GM12865 (cell line): ENCODE measurements at regions not wholly inside any gene's neighbourhood (a gene's known extent, or its start where the extent isn't known, plus 50 kb on each side); places are given as distances from the start of the nearest gene placed in this dataset.

Source experiments
- DNase-seq: peaks from one replicate; pipeline ENCODE4 v3.0.0; 2010; ENCODE audit warnings: low read depth
- H3K4me3 ChIP-seq: 2 replicates; pipeline ENCODE4 v1.5.1; 2011; ENCODE audit warnings: mild to moderate bottlenecking, low read depth, low read length, control low read depth
- TF ChIP-seq, protein P1 (sequence below): IDR thresholded peaks from 2 replicates; pipeline ENCODE4 v1.5.1; 2011; ENCODE audit warnings: low read length, control low read depth, low read depth, inconsistent platforms; ENCODE audit not compliant: insufficient read depth; ENCODE audit errors: missing control alignments

DNA sequence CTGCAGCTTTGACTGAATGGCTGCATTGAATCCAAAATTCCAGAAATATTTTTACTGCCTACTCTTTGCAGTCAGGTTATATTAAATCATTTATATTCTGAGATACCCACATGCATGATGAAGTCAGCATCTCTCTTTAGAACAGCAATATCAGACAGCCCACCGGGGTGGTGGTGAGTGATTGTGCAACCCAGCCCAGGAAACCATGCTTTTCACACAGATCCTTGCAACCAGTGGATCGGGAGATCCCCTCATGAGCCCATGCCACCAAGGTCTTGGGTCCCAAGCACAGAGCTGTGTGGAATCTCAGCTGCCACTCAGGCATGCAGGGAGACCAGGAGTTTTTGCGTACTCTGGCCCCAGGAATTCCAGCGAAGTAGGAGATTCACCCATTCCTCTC, 226.5 kb downstream of the DTWD2 start:
- TF ChIP-seq, protein P1, sequence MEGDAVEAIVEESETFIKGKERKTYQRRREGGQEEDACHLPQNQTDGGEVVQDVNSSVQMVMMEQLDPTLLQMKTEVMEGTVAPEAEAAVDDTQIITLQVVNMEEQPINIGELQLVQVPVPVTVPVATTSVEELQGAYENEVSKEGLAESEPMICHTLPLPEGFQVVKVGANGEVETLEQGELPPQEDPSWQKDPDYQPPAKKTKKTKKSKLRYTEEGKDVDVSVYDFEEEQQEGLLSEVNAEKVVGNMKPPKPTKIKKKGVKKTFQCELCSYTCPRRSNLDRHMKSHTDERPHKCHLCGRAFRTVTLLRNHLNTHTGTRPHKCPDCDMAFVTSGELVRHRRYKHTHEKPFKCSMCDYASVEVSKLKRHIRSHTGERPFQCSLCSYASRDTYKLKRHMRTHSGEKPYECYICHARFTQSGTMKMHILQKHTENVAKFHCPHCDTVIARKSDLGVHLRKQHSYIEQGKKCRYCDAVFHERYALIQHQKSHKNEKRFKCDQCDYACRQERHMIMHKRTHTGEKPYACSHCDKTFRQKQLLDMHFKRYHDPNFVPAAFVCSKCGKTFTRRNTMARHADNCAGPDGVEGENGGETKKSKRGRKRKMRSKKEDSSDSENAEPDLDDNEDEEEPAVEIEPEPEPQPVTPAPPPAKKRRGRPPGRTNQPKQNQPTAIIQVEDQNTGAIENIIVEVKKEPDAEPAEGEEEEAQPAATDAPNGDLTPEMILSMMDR: no peak

DNA sequence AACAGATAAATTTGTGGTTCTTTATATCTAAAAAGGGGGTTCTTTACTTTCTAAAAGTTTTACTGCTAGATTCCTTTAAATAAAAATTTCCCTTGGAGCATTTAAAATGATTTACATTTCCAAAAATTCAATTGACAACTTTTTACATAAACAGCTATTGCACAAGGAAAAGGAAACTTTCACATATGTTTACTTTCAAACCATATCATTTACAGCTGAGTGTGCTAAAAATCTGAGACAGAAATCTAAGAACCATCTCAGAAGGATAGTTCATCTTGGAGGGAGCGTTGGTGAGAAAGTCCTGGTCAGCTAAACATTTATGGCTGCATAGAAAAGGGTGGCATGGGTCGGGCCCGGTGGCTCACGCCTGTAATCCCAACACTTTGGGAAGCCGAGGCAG, 235.4 kb downstream of the DTWD2 start:
- H3K4me3 ChIP-seq: no peak overlapping the region
- TF ChIP-seq, protein P1: no peak
- DNase-seq: no peak

More for the DNA sequence above, 226.5 kb downstream of the DTWD2 start:
- no peak overlapping the region for H3K4me3 ChIP-seq
- DNase-seq: no peak

DNA sequence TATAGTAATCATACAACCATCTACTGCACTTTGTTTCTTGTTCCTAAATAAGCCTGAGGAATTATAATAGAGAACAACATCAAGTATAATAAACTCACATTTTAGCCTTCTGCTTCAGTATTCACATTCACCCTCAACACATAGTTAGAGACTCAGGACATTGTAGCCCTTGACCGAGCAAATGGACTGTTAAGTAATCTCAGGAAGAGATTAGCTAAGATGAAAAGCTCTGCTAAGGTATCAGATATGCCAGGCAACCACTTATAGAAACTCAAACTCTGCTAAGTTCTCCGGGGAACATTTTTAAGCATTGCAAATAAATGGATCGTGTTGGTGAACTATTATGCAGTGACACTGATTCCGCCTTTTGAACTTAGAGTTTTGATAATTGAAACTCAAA, 252.0 kb downstream of the DTWD2 start:
- TF ChIP-seq, protein P1: no peak
- no peak for DNase-seq
- H3K4me3 ChIP-seq: no peak overlapping the region

DNA sequence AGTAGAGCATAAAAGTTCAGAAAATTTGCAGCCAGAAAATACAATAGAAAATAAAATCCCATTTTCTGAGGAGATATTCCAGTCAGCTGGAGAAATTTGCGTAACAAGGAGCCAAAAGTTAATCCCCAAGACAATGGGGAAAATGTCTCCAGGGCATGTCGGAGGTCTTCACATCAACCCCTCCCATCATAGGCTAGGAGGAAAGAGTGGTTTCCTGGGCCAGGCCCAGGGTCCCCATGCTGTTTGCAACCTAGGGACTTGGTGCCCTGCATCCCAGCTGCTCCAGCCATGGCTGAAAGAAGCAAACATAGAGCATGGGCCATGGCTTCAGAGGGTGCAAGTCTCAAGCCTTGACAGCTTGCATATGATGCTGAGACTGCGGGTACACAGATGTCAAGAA, 255.0 kb downstream of the DTWD2 start:
- TF ChIP-seq, protein P1: no peak

DNA sequence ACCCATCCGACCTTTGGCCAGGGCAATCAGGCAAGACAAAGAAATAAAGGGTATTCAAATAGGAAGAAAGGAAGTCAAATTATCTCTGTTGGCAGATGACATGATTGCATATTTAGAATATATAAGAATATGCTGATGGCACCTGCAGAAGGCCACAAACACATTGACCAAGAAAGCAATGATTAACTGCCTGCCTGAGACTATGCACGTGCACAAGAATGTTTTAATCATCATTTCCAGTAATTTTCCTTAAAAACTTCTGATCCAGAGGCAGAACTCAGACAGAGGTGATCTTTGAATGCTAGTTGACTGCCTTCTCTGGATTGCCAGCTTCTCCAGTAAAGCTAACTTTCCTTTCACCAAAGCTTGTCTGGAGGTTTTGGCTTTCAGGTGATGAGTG, 260.2 kb downstream of the DTWD2 start:
- TF ChIP-seq, protein P1: no peak
- H3K4me3 ChIP-seq: no peak overlapping the region

More for the DNA sequence above, 255.0 kb downstream of the DTWD2 start:
- H3K4me3 ChIP-seq: no peak overlapping the region
- no peak for DNase-seq

DNA sequence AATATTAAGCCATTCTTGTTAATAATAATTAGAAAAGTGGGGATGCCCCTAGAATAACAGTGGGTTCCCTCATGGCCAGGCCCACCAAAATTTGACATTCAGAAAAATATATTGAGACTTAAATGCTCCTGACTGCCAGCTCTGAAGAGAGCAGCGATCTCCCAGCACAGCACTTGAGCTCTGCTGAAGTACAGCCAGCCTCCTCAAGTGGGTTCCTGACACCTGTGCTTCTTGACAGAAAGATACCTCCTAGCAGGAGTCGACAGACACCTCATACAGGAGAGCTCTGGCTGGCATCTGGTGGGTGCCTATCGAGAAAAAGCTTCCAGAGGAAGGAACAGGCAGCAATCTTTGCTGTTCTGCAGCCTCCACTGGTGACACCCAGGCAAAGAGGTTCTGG, 261.5 kb downstream of the DTWD2 start:
- no peak overlapping the region for H3K4me3 ChIP-seq
- DNase-seq: no peak
- TF ChIP-seq, protein P1: no peak

More for the DNA sequence above, 260.2 kb downstream of the DTWD2 start:
- no peak for DNase-seq

DNA sequence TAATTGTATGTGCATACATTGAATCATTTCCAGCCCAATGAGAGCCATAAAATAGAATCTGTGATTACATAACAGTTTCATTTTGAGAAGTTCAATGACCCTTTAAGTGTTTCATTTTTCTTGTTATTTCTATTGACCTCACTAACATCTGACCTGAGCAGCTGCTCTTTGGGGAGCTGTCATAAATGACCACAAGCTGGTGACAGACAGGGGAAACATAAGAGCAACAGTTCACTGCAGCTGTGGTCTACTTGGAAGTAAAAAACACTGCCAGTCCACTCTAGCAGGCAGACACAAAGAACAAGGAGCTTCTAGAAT, 265.4 kb downstream of the DTWD2 start:
- TF ChIP-seq, protein P1: no peak
- H3K4me3 ChIP-seq: peak overlapping the region; percentile 26; the same call in 1 of the 2 replicates
- DNase-seq: peak; percentile 92
